ENCODE measurements at regions not wholly inside any gene's neighbourhood (a gene's known extent, or its start where the extent isn't known, plus 50 kb on each side); places are given as distances from the start of the nearest gene placed in this dataset.

DNA sequence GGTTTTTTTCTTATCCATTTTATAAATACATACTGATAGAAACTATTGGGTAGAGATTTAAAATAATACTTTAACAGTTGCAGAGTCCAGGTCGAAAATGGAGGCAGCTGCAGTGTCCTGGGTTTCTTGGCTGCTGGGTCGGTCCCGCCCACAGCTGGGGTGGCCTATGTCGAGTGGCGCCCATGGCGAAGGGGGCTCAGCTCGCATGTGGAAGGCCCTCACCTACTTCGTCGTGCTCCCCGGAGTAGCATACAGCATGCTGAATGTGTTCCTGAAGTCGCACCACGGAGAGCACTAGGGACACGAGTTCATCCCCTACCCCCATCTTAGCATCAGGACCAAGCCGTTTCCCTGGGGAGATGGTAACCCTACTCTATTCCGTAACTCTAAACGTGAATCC, 1304.9 kb upstream of the ADGRL2 start:
- H3K4me3 Mint-ChIP-seq, result no peak overlapping the region
- H3K4me1 Mint-ChIP-seq, result no peaks in the 10 kb centered on the region
- H3K9me3 Mint-ChIP-seq, result peaks cover 5% of the 10 kb centered on the region
- no peak for DNase-seq (ENCODE audit: low spot score in 2 of 2)
- H3K36me3 Mint-ChIP-seq, result no peaks in the 10 kb centered on the region
- no peak overlapping the region for H3K27ac Mint-ChIP-seq
- ATAC-seq, result no peak

DNA sequence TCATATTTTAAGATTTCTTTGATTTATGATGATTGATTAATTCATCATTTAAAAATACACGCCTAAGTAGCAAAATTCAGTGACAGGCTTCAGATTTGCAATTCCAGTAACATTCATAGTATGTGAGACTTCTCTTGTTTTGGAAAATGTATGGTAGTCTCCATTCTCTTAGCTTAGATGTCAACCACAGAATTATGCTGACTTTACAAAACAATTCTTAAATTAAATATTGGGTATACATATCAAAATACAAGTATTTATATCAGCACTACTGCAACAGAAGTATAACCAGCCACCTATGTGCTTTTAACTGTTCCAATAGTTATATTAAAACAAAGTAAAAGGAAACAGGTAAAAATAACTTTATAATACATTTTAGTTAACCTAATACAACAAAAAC, 1328.6 kb upstream of the ADGRL2 start:
- Mint-ChIP-seq H3K4me1 (no peaks in the 10 kb centered on the region), H3K9me3 (peaks cover 8% of the 10 kb centered on the region), H3K4me3 (no peak overlapping the region), H3K27ac (no peak overlapping the region), H3K36me3 (no peaks in the 10 kb centered on the region)
- DNase-seq (ENCODE audit: low spot score in 2 of 2) (no peak), ATAC-seq (no peak)

DNA sequence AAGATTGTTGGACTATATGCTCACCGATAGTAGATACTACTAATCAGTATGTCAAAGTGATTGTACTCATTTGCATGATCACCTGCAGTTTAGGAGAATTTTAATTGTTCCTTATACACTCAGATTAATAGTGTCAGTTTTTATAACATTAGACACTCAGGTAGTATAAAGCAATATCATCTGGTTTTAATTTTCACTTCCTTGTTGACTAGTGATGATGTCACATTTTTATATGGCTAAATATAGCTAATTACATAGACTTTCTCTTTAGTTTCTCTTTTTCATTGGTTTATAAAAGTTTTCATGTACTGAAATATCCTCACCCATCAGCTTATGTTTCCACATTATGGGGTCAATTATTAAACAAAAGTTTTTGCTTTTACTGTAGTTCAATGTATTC, 1332.4 kb upstream of the ADGRL2 start:
- Mint-ChIP-seq H3K4me1 (no peaks in the 10 kb centered on the region), H3K36me3 (no peaks in the 10 kb centered on the region), H3K4me3 (no peak overlapping the region), H3K9me3 (peaks cover 9% of the 10 kb centered on the region), H3K27ac (no peak overlapping the region)
- no peak for ATAC-seq
- DNase-seq (ENCODE audit: low spot score in 2 of 2), result no peak

DNA sequence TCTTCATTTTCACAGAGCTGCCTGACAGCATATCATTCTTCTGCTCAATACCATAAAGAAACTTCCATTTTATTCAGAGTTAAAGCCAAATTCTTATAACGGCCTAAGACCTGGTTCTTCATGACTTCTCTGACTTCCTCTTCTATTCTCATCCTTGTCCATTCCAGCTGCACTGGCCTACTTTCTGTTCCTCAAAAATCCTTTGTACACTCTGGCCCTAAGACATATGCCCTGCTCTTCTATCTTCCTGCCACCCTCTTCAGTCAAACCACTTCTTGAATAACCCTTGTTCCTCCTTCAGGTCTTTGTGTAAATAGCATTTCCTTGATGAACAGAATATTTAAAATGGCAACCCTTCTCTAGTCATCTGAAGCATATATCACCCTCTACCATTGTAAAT, 1338.7 kb upstream of the ADGRL2 start:
- H3K4me1 Mint-ChIP-seq, result no peaks in the 10 kb centered on the region
- no peak for ATAC-seq
- no peak overlapping the region for H3K4me3 Mint-ChIP-seq
- H3K36me3 Mint-ChIP-seq, result no peaks in the 10 kb centered on the region
- no peak overlapping the region for H3K27ac Mint-ChIP-seq
- no peak for DNase-seq (ENCODE audit: low spot score in 2 of 2)
- peaks cover 13% of the 10 kb centered on the region for H3K9me3 Mint-ChIP-seq

DNA sequence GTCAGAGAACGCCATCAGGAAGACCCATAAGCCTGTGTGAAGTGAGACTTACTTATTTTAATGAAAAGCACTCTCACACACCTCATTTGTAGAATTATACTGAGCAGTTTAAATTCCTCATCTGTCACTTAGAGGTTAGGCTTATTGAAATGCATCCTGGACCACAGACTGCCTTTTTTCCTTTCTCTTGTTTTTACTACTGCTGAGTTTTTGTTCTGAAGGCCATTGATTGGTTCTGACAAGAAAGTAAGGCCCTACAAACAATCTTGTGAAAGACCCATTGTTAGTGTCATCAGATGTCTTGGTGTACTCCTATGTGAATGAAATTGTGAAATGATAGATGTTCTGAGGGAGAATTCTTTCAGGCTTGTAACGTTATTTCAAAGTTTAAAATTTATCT, 1343.3 kb upstream of the ADGRL2 start:
- H3K4me3 Mint-ChIP-seq, result no peak overlapping the region
- H3K4me1 Mint-ChIP-seq, result no peaks in the 10 kb centered on the region
- ATAC-seq (no peak), DNase-seq (ENCODE audit: low spot score in 2 of 2) (no peak)
- H3K27ac Mint-ChIP-seq, result no peak overlapping the region
- peaks cover 7% of the 10 kb centered on the region for H3K9me3 Mint-ChIP-seq
- H3K36me3 Mint-ChIP-seq, result no peaks in the 10 kb centered on the region

DNA sequence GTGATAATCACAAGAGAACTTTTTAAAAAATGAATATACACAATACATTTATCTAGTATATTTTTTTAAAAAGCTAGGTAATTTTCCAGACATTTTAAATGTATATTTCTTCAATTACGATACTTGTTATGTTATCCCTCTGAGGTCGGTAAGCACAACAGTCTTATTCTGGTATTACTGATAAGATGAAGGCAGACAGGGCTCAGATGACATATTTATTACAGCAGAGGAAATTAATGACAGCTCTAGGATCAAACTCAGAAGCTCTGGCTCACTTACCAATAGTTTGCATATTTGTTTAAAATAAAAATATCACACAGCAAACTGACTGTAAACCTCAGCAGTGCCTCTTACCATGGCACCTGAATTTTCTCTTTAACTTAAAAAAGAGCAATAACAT, 1347.0 kb upstream of the ADGRL2 start:
- H3K27ac Mint-ChIP-seq, result no peak overlapping the region
- H3K36me3 Mint-ChIP-seq, result no peaks in the 10 kb centered on the region
- peaks cover 6% of the 10 kb centered on the region for H3K9me3 Mint-ChIP-seq
- ATAC-seq, result no peak
- no peak for DNase-seq (ENCODE audit: low spot score in 2 of 2)
- H3K4me3 Mint-ChIP-seq, result no peak overlapping the region
- no peaks in the 10 kb centered on the region for H3K4me1 Mint-ChIP-seq

DNA sequence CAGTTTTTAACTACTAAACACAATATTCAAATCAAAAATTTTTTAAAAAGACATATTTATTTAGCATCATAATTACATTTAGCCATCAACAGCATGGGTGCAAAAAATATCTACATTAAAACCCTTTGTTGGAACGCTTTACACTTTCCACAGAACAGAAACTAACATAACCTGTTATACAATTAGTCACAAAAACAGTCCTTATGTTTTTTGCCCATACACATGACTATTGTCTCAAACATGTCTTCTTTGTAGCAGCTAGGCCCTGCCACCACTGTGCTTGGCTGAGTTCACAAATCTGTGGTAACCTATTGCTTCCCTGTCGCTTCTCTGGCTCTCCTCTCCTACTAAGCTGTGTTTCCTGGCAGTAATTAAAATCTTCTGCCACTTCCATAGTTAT, 1350.0 kb upstream of the ADGRL2 start:
- H3K9me3 Mint-ChIP-seq, result peaks cover 6% of the 10 kb centered on the region
- DNase-seq (ENCODE audit: low spot score in 2 of 2) (no peak), ATAC-seq (no peak)
- H3K4me3 Mint-ChIP-seq, result no peak overlapping the region
- H3K36me3 Mint-ChIP-seq, result no peaks in the 10 kb centered on the region
- H3K4me1 Mint-ChIP-seq, result no peaks in the 10 kb centered on the region
- H3K27ac Mint-ChIP-seq, result no peak overlapping the region

DNA sequence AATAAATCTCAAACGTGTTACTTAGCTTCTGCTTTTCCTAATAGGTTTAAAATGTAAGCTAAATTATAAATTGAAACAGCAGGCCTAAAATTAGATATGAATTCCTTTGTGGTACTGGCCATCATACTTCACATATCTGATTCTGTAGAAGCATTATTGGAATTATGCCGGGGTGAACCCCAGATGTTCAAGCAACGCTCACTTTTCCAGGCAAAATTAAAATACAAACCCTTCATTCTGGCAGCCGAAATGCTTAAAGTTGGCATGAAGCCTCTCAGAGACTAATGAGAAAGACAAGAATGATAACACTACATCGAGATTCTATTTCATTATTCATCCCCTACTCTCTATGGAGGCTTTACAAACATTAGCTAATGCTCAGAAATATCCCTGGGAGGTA, 1352.7 kb upstream of the ADGRL2 start:
- DNase-seq (ENCODE audit: low spot score in 2 of 2), result no peak
- H3K27ac Mint-ChIP-seq, result no peak overlapping the region
- H3K4me3 Mint-ChIP-seq, result no peak overlapping the region
- no peak for ATAC-seq
- no peaks in the 10 kb centered on the region for H3K36me3 Mint-ChIP-seq
- H3K4me1 Mint-ChIP-seq, result no peaks in the 10 kb centered on the region
- H3K9me3 Mint-ChIP-seq, result peaks cover 6% of the 10 kb centered on the region

DNA sequence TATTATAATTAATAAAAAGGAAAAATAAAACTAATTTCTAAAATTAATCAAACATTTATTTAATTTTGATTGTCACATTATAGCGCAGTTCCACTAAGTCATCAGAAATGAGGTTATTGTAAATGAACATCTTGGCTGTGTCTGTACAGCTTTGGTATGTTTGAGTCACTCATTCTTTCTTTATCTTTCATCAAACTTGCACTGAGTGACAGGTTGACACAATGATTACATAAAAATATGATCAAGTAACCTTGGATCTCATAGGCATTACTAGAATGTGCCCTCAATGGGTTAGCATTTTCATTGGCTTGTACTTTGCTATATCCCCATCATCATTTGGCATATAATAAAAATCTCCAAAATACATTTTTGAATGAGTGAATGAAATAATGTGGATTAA, 1353.2 kb upstream of the ADGRL2 start:
- H3K36me3 Mint-ChIP-seq, result no peaks in the 10 kb centered on the region
- no peaks in the 10 kb centered on the region for H3K4me1 Mint-ChIP-seq
- DNase-seq (ENCODE audit: low spot score in 2 of 2) (no peak), ATAC-seq (no peak)
- no peak overlapping the region for H3K4me3 Mint-ChIP-seq
- H3K27ac Mint-ChIP-seq, result no peak overlapping the region
- peaks cover 6% of the 10 kb centered on the region for H3K9me3 Mint-ChIP-seq

DNA sequence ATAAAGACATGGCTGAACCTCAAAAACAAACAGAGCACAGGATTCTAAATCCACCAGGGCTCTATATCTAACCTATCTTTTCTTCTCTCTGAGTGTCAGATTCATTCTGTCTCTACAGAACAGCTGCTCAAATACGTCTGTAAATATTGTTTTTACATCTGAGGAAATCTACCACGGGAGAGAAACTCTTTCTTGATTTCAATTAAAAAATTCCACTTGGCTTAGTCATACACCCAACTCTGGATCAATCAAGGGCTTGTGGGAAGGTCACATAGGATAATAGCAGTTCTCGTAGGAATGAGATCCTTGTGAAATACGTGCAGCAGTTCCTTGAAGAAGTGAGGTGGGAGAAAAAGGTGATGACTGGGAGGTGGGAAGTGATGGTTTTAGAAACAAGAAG, 1355.7 kb upstream of the ADGRL2 start:
- no peak for ATAC-seq
- H3K27ac Mint-ChIP-seq, result no peak overlapping the region
- H3K36me3 Mint-ChIP-seq, result no peaks in the 10 kb centered on the region
- no peaks in the 10 kb centered on the region for H3K4me1 Mint-ChIP-seq
- no peak for DNase-seq (ENCODE audit: low spot score in 2 of 2)
- no peak overlapping the region for H3K4me3 Mint-ChIP-seq
- H3K9me3 Mint-ChIP-seq, result peaks cover 3% of the 10 kb centered on the region

DNA sequence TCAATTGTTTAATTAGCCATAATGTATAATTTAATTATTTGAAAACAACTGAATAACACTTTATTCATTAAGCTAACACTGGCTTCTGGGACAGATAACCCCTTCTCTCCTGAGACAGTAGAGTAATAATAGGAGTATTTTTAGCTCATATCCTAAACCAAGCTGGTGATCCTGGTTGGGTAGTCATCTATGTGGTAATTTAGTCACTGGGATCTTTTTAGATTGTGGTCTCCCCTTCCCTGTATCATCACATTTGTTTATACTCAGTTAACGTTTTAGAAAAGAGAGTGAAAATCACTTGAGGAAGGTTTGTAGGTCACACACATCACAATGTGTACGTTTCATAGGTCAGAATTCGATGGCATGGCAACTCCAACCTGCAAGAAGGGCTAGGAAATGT, 1356.6 kb upstream of the ADGRL2 start:
- Mint-ChIP-seq H3K36me3 (no peaks in the 10 kb centered on the region), H3K27ac (no peak overlapping the region), H3K4me1 (no peaks in the 10 kb centered on the region), H3K9me3 (peaks cover 3% of the 10 kb centered on the region), H3K4me3 (no peak overlapping the region)
- DNase-seq (ENCODE audit: low spot score in 2 of 2), result no peak
- ATAC-seq, result no peak

DNA sequence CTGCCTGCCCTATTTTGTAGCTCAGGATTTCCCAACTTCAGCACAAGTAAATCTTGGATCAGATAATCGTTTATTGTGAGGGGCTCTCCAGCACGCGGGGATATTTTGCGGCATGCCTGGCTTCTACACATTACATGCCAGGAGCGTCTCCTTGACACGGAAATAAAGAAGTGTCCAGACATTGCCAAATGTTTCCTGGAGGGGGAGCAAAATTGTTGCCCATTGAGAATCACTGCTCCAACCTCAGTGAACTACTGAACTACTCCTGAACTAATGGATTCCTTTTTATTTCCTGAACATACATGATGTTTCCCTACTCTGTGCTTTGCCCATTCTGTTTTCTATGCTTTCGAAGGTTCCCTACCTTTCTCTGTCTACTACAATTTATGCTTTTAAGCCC, 1359.1 kb upstream of the ADGRL2 start:
- H3K36me3 Mint-ChIP-seq, result no peaks in the 10 kb centered on the region
- DNase-seq (ENCODE audit: low spot score in 2 of 2) (no peak), ATAC-seq (no peak)
- peaks cover 5% of the 10 kb centered on the region for H3K9me3 Mint-ChIP-seq
- H3K27ac Mint-ChIP-seq, result no peak overlapping the region
- no peaks in the 10 kb centered on the region for H3K4me1 Mint-ChIP-seq
- H3K4me3 Mint-ChIP-seq, result no peak overlapping the region

DNA sequence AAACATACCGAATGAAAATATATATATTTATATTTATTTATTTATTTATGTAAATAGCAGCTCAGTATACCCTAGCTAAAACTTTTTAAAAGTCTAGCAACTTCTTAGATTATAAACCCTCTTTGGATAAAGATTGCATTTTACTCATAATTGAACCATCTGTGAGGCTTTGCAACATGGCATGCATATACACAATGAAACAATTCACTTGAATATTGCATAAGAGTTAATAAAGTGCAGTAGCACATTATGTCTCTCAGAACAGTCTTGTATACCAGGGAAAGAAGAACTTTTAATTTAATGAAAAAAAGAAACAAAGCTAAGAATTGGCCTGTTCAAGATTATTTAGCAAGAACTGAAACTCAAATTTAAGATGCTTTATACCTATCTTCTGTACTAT, 1363.9 kb upstream of the ADGRL2 start:
- Mint-ChIP-seq H3K4me3 (no peak overlapping the region), H3K36me3 (no peaks in the 10 kb centered on the region), H3K4me1 (no peaks in the 10 kb centered on the region), H3K9me3 (peaks cover 19% of the 10 kb centered on the region), H3K27ac (no peak overlapping the region)
- no peak for DNase-seq (ENCODE audit: low spot score in 2 of 2)
- no peak for ATAC-seq

DNA sequence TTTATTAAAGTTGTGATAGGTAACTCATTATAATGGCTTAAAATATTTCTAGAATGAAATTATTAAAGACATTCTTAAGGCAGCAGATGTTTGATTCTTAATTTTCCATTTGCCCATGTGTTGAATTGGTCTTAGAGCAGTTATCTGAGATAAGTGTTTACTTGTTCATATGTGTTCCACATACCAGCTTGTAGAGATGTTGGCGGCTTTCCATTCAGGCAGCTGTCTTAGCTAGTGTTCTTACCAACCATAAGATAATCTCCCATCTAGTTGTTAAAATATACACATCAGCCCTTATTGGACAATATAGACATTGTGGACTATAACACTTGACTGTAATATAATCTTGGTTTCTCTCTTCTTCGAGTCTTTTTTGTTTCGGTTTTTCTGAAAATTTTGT, 1372.9 kb upstream of the ADGRL2 start:
- DNase-seq (ENCODE audit: low spot score in 2 of 2) (no peak), ATAC-seq (no peak)
- H3K4me1 Mint-ChIP-seq, result no peaks in the 10 kb centered on the region
- no peak overlapping the region for H3K4me3 Mint-ChIP-seq
- no peaks in the 10 kb centered on the region for H3K36me3 Mint-ChIP-seq
- peaks cover 26% of the 10 kb centered on the region for H3K9me3 Mint-ChIP-seq
- H3K27ac Mint-ChIP-seq, result no peak overlapping the region

DNA sequence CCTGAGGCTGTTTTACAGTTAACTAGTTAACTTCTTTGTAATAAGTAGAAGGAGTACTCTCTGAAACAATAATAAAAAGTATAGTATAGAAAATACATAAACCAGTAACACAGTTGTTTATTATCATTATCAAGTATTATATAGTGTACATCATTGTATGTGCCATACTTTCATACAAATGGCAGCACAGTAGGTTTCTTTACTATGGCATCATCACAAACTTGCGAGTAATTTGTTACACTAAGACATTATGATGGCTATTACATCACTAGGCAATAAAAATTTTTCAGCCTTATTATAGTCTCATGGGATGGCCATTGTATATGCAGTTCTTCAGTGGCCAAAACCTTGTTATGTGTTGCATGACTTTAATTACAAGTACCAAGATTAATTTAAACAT, 1376.5 kb upstream of the ADGRL2 start:
- DNase-seq (ENCODE audit: low spot score in 2 of 2) (no peak), ATAC-seq (no peak)
- H3K4me1 Mint-ChIP-seq, result no peaks in the 10 kb centered on the region
- H3K9me3 Mint-ChIP-seq, result peaks cover 10% of the 10 kb centered on the region
- H3K4me3 Mint-ChIP-seq, result no peak overlapping the region
- H3K27ac Mint-ChIP-seq, result no peak overlapping the region
- H3K36me3 Mint-ChIP-seq, result no peaks in the 10 kb centered on the region

DNA sequence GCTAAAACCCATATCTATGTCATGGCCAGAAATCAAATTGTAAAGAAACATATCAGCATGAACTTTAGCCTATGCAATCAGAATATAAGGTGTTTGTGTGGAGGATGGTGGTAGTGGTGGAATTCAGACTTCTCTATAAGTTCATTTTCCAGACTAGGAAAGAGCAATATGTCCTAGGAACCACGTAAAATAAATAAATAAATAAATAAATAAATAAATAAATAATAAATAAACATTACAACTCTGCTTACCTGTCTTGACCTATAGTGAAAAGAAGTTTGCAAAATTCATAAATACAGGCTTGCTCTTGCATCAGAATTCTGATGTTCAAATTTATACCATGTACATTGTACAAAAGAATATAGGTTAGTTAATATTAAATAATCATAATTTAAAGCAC, 1382.6 kb upstream of the ADGRL2 start:
- Mint-ChIP-seq H3K36me3 (no peaks in the 10 kb centered on the region), H3K27ac (no peak overlapping the region), H3K9me3 (peaks cover 15% of the 10 kb centered on the region), H3K4me3 (no peak overlapping the region), H3K4me1 (no peaks in the 10 kb centered on the region)
- no peak for ATAC-seq
- DNase-seq (ENCODE audit: low spot score in 2 of 2), result no peak

DNA sequence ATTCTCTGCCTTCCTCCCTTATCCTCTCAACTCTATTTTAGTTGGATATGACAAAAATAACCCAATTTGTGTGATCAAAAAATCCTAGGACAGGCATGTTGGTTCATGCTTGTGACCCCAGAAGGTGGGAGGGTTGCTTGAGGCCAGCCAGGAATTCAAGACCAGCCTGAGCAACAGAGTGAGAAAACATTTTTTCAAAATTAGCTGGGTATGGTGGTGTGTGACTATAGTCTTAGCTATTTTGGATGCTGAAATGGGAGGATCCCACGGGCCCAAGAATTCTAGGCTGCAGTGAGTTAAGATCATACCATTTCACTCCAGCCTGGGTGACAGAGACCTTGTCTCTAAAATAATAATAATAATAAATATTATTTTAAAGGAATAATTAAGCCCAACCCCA, 1383.1 kb upstream of the ADGRL2 start:
- H3K4me3 Mint-ChIP-seq, result no peak overlapping the region

More for the DNA sequence above, 1383.1 kb upstream of the ADGRL2 start:
- DNase-seq (ENCODE audit: low spot score in 2 of 2) (no peak), ATAC-seq (no peak)
- H3K36me3 Mint-ChIP-seq, result no peaks in the 10 kb centered on the region
- H3K4me1 Mint-ChIP-seq, result no peaks in the 10 kb centered on the region
- H3K27ac Mint-ChIP-seq, result no peak overlapping the region
- peaks cover 15% of the 10 kb centered on the region for H3K9me3 Mint-ChIP-seq

Data from stimulated activated effector memory CD8-positive, alpha-beta T cell treated with anti-CD3 and anti-CD28 coated beads, Interleukin-12 subunit alpha, Interleukin-12 subunit beta, amount 100 ng/mL, for 72 hours (primary cell).